GM12891 (cell line): ENCODE measurements at regions not wholly inside any gene's neighbourhood (a gene's known extent, or its start where the extent isn't known, plus 50 kb on each side); places are given as distances from the start of the nearest gene placed in this dataset.

Source experiments
- POLR2A ChIP-seq: IDR thresholded peaks from 2 replicates; pipeline ENCODE4 v1.6.1; 2011; ENCODE audit warnings: low read depth, low read length, control low read depth
- POLR2AphosphoS5 ChIP-seq: IDR thresholded peaks from 2 replicates; pipeline ENCODE4 v1.6.1; 2011; ENCODE audit warnings: low read depth, low read length, control low read depth
- TAF1 ChIP-seq: IDR thresholded peaks from 2 replicates; pipeline ENCODE4 v1.6.1; 2011; ENCODE audit warnings: low read depth, low read length, control low read depth

DNA sequence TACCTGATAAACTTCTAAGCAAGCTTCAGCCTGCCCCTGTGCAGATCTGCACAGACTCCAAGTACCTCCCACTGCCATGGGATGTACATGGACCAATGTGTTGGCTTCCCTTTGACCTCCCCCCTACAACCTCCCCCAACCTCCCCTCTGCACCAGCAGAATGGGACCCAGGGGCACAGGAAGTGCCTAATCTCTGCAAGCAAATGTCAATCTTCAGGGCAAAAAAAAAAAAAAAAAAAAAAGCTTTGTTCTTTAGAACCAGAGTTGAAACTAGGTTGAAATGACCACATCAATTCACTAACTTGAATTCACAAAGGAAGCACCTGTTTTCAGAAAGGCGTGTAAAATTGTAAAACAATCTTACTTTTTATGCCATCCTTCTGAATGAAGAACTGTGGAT is 53.9 kb upstream of the TIAM1 start:
- TF ChIP-seq POLR2A = no peak
- no peak for TF ChIP-seq POLR2AphosphoS5
- TF ChIP-seq TAF1 = no peak
